GM23338 (cell line): ENCODE measurements at regions not wholly inside any gene's neighbourhood (a gene's known extent, or its start where the extent isn't known, plus 50 kb on each side); places are given as distances from the start of the nearest gene placed in this dataset.

Experiments used
- CREB1 ChIP-seq: fragments of 250-450 bp; sonication (Bioruptor Pico); IDR thresholded peaks from 2 replicates; pipeline ENCODE4 v1.5.0; 2020; ENCODE audit warnings: low read depth, mild to moderate bottlenecking, moderate library complexity
- EZH2 ChIP-seq: fragments of 200-600 bp; sonication (generic); IDR thresholded peaks from one replicate; pipeline ENCODE4 v1.8.0; 2017; ENCODE audit warnings: antibody characterized with exemption, mild to moderate bottlenecking, low read depth; ENCODE audit not compliant: unreplicated experiment
- EZH2phosphoT487 ChIP-seq: fragments of 200-600 bp; sonication (generic); IDR thresholded peaks from one replicate; pipeline ENCODE4 v1.8.1; 2018; ENCODE audit warnings: antibody characterized with exemption; ENCODE audit not compliant: unreplicated experiment
- JUNB ChIP-seq: IDR thresholded peaks from one replicate; pipeline ENCODE4 v1.6.1; 2016; ENCODE audit warnings: antibody characterized with exemption; ENCODE audit not compliant: unreplicated experiment
- POLR2AphosphoS5 ChIP-seq: IDR thresholded peaks from 2 replicates; pipeline ENCODE4 v1.6.1; 2016; ENCODE audit warnings: antibody characterized with exemption, low read depth
- STAT1 ChIP-seq: IDR thresholded peaks from one replicate; pipeline ENCODE4 v1.6.1; 2016; ENCODE audit warnings: antibody characterized with exemption; ENCODE audit not compliant: unreplicated experiment
- ZNF331 ChIP-seq: fragments of 250-450 bp; sonication (Bioruptor Pico); IDR thresholded peaks from 2 replicates; pipeline ENCODE4 v1.5.0; 2020; ENCODE audit warnings: low read depth, mild to moderate bottlenecking, moderate library complexity
- TF ChIP-seq, protein P1 (sequence below), 2 experiments: fragments of 200-600 bp in 1 of 2; sonication (generic) in 1 of 2; conservative IDR thresholded peaks; 2 replicates each; pipeline versions ENCODE4 v1.5.1 to v1.6.1; 2016 to 2017; ENCODE audit warnings: antibody characterized with exemption in 2 of 2, low read depth in 2 of 2, mild to moderate bottlenecking in 2 of 2, moderate library complexity in 1 of 2
- TF ChIP-seq, protein P2 (sequence below): IDR thresholded peaks from one replicate; pipeline ENCODE4 v1.6.1; 2018; ENCODE audit warnings: antibody characterized with exemption; ENCODE audit not compliant: unreplicated experiment
- TF ChIP-seq, protein P3 (sequence below): IDR thresholded peaks from 2 replicates; pipeline ENCODE4 v1.6.1; 2016; ENCODE audit warnings: antibody characterized with exemption

DNA sequence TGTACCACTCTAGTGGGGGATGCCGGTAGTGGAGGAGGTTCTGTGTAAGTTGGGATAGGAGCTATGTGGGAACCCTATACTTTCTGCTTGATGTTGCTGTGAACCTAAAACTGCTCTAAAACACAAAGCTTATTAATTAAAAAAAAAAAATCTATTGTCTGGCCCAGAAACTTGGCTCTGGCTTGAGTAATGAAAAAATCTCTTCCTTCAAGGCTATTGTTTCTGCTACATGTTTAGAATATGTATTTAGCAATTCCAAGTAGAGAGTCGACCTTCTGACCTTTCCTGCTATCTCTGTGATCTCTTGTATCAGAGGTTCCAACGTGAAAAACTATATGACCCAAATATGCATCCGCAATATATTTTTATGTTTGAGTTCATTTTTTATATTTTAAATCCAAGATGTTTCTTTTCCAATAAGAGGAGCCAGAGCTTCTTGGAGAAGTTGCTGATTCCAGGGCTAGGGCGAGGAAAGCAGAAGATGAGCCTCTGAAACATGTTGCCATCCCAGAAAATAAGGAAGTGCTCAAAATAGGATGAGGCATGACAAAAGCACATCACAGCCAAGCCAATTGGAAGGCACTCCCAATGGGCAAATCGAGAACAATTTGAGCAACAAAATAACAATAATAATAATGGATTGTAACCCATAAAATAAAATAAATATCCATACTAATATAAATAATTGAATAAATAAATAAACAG is 184.6 kb upstream of the TMEM260 start:
- TF ChIP-seq, protein P1, sequence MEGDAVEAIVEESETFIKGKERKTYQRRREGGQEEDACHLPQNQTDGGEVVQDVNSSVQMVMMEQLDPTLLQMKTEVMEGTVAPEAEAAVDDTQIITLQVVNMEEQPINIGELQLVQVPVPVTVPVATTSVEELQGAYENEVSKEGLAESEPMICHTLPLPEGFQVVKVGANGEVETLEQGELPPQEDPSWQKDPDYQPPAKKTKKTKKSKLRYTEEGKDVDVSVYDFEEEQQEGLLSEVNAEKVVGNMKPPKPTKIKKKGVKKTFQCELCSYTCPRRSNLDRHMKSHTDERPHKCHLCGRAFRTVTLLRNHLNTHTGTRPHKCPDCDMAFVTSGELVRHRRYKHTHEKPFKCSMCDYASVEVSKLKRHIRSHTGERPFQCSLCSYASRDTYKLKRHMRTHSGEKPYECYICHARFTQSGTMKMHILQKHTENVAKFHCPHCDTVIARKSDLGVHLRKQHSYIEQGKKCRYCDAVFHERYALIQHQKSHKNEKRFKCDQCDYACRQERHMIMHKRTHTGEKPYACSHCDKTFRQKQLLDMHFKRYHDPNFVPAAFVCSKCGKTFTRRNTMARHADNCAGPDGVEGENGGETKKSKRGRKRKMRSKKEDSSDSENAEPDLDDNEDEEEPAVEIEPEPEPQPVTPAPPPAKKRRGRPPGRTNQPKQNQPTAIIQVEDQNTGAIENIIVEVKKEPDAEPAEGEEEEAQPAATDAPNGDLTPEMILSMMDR (conservative IDR thresholded peaks at IDR 0.05; ENCODE audit: low read depth in 2 of 2): no peak
- TF ChIP-seq EZH2phosphoT487: no peak
- no peak for TF ChIP-seq ZNF331 (CRISPR knock-in tag)
- no peak for TF ChIP-seq EZH2
- no peak for TF ChIP-seq POLR2AphosphoS5
- TF ChIP-seq JUNB: no peak
- TF ChIP-seq, protein P2, sequence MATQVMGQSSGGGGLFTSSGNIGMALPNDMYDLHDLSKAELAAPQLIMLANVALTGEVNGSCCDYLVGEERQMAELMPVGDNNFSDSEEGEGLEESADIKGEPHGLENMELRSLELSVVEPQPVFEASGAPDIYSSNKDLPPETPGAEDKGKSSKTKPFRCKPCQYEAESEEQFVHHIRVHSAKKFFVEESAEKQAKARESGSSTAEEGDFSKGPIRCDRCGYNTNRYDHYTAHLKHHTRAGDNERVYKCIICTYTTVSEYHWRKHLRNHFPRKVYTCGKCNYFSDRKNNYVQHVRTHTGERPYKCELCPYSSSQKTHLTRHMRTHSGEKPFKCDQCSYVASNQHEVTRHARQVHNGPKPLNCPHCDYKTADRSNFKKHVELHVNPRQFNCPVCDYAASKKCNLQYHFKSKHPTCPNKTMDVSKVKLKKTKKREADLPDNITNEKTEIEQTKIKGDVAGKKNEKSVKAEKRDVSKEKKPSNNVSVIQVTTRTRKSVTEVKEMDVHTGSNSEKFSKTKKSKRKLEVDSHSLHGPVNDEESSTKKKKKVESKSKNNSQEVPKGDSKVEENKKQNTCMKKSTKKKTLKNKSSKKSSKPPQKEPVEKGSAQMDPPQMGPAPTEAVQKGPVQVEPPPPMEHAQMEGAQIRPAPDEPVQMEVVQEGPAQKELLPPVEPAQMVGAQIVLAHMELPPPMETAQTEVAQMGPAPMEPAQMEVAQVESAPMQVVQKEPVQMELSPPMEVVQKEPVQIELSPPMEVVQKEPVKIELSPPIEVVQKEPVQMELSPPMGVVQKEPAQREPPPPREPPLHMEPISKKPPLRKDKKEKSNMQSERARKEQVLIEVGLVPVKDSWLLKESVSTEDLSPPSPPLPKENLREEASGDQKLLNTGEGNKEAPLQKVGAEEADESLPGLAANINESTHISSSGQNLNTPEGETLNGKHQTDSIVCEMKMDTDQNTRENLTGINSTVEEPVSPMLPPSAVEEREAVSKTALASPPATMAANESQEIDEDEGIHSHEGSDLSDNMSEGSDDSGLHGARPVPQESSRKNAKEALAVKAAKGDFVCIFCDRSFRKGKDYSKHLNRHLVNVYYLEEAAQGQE: no peak
- no peak for TF ChIP-seq STAT1
- TF ChIP-seq, protein P3, sequence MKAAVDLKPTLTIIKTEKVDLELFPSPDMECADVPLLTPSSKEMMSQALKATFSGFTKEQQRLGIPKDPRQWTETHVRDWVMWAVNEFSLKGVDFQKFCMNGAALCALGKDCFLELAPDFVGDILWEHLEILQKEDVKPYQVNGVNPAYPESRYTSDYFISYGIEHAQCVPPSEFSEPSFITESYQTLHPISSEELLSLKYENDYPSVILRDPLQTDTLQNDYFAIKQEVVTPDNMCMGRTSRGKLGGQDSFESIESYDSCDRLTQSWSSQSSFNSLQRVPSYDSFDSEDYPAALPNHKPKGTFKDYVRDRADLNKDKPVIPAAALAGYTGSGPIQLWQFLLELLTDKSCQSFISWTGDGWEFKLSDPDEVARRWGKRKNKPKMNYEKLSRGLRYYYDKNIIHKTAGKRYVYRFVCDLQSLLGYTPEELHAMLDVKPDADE: no peak
- TF ChIP-seq CREB1 (CRISPR knock-in tag): no peak
